Globus pallidus (tissue), 1 donor: ENCODE measurements at regions not wholly inside any gene's neighbourhood (a gene's known extent, or its start where the extent isn't known, plus 50 kb on each side); places are given as distances from the start of the nearest gene placed in this dataset.

ENCODE experiments used
- DNase-seq: peaks from one replicate; pipeline ENCODE4 v3.0.0-alpha.2; 2015; ENCODE audit warnings: low spot score

GRCh38 chr2:150705767-150706166 lies 218.3 kb upstream of the RND3 start:
- DNase-seq, result no peak

- DNase-seq, result no peak
Measured at GRCh38 chr2:150705357-150705756, 217.9 kb upstream of the RND3 start.

- DNase-seq, result no peak
Measured at GRCh38 chr2:150702791-150703190, 215.3 kb upstream of the RND3 start.

DNA sequence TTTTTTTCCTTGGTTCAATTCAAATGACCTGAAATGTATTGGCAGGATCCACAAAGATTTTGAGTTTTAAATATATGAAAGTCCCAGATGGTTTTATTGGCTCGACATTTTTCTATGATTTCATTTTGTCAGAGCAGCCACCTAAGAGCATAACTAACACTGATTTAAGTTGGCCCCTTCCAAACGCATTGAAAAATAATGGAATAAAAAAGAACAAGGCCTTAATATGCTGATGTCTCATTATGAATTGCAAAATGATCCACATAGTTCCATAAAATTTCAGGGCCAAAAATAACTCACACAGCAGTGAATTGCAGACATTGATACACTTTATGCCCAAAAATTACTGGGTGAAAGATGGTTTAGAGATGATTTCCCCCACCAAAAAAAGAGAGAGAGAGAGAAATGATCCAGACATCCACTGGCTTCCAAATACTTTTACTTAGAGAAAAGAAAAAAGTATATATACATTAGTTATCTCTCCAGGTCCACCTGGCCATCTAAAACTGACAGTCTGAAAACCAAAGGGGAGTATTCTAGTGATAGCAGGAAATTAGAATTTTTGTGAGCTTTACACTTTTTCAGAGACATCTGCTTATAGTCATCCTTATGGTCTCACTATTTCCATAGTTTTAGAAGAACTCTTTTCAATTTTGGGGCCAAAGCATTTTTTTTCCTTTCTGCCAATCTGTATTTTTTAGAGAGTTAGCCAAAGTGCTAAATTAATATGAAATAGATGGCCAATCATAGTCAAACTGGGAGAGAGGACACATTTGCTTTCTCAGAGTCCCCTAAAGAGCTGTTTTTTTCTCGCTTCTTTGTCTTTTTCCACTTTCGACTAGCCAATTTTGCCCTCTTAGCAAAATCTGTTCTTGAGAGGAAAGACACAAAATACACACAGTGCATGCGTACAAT lies 213.5 kb upstream of the RND3 start:
- DNase-seq, result no peak

GRCh38 chr2:150699218-150699617 lies 211.8 kb upstream of the RND3 start:
- DNase-seq, result no peak

DNA sequence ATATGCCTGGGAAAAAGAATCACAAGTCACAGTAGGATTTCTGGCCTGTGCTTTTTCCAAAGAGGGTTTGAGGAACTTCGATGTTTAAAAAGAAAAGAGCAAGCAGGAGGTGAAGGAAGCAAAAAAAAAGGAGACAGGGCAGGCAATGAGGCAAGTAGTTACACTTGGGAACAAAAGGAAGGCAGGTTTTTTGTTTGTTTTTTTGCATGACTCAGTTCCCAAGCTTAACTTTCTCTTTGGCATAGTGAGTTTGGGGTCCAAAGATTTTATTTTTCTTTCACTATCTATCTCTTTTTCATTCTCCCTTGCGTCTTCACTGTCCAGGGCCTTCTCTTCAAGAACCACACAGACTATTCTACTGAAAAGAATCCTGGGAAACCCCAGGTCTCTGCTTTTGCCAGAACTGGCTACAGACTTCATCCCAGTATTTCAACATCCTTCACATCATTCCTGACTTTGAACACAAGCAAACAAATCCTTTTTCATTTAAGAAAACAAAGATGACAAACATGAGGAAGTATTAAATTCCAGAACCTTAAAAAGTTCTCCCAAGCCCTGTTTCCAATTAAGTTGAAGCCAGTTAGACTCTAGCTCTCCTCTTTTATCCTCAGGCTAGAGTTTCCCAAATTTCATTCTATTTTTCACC lies 210.7 kb upstream of the RND3 start:
- DNase-seq, result no peak

DNA sequence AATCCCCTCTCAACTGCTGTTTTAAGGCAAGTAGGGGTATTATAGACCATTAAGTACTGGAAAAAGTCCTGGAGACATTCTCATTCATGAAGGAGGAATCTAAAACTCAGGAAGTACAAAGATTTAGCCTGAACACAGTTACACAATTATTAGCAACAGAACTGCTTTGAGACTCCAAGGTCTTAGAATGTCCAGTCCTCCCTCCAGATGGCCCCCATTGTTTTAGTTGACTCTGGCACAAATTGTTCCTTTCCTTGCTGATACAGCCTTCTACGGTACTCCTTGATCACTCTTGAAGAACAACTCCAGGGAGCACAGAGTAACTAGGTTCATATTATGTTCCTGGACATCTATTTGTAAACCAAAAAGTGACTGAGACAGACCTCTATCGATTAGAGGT lies 210.1 kb upstream of the RND3 start:
- DNase-seq, result no peak

DNA sequence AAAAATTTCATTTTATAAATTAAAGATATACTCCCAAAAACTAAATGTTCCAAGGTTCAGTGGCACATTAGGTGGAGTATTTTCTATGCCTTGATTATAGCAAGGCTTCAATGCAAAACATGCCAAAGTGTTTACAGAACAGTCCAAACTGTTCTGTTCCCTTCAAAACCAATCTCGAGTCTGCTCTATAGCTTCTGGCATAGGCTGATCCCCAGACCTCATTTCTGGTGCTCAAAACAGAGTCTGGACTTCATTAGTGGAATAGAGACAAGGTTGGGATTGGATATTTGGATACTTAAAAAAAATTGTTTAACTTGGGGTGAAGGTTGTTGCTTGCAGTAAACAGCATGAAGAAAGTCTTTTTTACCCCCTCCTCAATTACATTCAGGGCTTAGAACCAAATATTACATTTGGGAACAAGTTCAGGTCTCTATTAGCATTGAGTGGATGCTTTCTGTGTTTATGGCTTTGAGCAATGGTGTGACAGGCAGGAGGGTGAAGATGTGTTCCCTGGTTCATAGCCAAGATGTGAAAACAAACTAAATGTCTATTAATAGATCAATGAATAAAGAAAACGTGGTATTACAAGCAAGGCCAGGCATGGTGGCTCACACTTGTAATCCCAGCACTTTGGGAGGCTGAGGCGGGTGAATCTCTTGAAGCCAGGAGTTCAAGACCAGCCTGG lies 208.1 kb upstream of the RND3 start:
- no peak for DNase-seq

- no peak for DNase-seq
Measured at GRCh38 chr2:150693556-150693955, 206.1 kb upstream of the RND3 start.

DNA sequence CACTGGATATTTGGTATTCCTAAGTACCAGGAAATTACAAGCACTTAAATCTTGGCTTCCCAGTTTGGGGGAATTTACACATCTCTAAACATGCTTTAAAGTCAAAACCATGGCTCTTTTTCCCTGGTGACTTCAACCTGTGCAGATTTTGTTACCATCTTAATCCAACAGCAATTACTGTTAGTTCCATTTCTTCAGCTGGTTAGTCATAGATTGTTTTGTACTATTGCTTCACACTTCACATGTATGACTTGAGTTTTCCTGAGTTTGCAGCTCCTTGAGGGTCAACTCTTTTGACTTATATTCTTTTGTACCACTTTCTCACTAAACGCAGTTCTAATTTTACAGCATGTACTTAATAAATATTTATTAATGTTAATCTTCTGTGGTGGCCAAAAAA lies 203.4 kb upstream of the RND3 start:
- no peak for DNase-seq

- DNase-seq, result no peak
Measured at GRCh38 chr2:150690261-150690660, 202.8 kb upstream of the RND3 start.

GRCh38 chr2:150689590-150689989 lies 202.1 kb upstream of the RND3 start:
- no peak for DNase-seq

DNA sequence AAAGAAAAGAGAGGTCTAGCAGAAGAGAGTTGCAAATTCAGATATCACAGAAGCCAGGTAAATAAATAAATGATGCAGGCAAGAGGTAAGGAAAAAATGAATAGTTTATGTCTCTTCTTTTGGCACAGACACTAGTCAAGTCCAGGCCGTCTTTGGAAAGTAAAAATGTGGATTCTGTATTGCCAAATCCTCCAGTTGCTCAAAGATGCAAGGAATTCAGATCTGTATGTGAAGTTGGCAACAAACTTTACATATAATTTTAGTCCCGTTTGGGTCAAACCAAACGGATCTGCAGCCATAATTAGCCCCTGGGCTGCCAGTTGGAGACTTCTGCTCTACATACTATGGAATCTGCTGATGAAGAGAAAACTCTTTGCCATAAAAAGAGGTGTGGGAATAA lies 200.5 kb upstream of the RND3 start:
- DNase-seq, result no peak

DNA sequence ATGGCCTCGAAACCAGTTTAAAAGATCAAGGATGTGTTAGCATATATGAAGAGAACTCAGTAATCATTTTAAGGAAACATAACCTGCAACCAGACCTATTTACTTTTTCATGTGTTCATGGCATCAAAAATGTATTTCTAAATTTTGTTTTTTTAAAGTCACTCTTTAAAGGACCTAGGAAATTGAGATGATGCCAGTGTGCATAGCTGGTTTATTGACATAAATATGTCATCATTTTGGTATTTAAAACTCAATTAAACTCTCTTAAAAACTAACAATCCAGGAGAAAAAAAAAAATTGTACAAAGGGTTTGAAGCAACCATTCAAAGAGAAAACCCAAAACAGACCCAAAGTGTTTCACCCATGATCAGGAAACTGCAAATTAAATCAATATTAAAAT lies 198.9 kb upstream of the RND3 start:
- DNase-seq, result no peak

- DNase-seq, result no peak
Measured at GRCh38 chr2:150681120-150681804, 193.8 kb upstream of the RND3 start.

- DNase-seq, result no peak
Measured at GRCh38 chr2:150679456-150680120, 192.1 kb upstream of the RND3 start.

DNA sequence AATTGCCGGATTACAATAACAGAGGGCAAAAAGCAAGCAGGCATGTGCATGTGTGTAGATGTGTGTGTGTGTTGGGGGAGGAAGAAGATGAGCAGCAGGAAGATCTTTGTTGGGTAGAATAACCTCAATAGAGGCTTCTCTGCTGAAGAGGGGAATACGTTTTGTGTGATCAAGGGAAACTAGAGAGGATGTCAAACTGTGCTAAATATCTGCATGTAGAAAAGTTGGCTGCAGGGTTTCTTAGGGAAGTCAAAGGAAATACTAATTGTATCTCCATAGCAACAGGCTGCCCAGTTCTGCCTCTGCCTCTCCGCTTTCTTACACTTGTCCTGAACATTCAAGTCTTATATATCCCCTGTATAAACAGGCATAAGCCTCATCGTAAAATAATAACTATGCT lies 190.1 kb upstream of the RND3 start:
- no peak for DNase-seq

DNA sequence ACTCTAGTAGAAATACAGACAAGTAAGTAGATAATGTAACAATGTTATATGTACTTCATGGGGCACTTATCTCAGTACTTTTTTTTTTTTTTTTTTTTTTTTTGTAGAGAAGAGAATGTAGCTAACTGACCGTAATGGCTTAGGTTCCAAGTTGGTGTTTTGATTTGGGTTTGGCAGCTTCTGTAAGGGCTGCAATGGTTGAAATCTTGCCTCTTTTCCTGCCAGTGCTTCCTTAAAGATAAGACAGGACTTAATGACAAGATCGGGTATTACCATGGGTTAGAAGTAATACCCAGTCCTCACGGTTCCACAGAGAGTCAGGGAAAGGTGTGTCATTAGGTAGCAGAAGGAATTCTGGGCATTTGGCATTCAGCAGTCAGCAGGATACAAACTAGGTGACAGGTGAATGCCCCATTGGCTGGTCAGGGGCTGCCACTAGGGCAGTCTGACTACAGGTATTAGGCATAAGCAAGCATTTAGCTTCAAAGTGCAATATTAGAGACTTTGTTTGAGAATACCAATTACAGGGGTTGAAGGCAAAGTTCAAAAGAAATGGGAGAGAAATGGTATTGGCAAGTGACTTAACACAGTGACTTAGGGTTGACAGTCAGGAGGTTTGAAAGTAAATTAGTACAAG lies 189.4 kb upstream of the RND3 start:
- no peak for DNase-seq

DNA sequence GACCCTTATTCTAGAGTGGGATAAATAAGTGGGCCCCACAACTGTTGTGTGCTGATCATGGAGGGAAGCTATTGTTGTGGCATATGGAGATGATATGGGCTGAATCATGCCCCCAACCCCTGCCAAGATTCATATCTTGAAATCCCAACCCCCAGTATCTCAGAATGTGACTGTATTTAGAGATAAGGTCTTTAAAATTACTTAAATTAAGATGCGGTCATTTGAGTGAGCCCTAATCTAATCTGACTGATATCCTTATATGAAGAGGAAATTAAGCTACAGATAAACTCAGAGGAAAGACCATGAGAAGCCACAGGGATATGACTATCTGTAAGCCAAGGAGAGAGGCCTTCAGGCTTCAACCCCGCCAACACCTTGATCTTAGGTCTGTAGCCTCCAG lies 188.3 kb upstream of the RND3 start:
- no peak for DNase-seq

GRCh38 chr2:150674283-150674682 lies 186.8 kb upstream of the RND3 start:
- no peak for DNase-seq

DNA sequence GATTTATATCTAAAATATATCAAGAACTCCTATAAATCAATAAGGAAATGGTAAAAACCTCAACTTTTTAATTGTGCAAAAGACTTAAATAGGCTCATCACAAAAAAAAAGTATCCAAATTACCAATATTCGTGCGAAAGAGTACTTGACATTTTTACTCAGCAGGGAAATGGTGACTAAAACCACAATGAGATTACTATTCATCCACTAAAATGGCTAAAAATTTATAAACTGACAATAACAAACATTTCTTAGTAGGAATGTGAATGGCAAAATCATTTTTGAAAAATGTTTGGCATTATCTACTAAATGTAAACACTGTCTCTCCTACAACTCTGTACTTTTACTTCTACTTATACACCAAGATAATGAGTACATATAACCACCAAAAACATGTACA lies 184.8 kb upstream of the RND3 start:
- no peak for DNase-seq
